LNCAP (cell line): ENCODE measurements at regions not wholly inside any gene's neighbourhood (a gene's known extent, or its start where the extent isn't known, plus 50 kb on each side); places are given as distances from the start of the nearest gene placed in this dataset.

Experiments
- CTCF ChIP-seq: fragments of 450-650 bp; IDR thresholded peaks from 2 replicates; pipeline ENCODE4 v1.5.1; 2017; ENCODE audit warnings: mild to moderate bottlenecking

GRCh38 chr5:56566374-56567249 lies 248.7 kb upstream of the MAP3K1 start:
- no peak for TF ChIP-seq CTCF

- no peak for TF ChIP-seq CTCF
Measured at GRCh38 chr5:56565644-56566043, 249.7 kb upstream of the MAP3K1 start.

- TF ChIP-seq CTCF = no peak
Measured at GRCh38 chr5:56565283-56565615, 250.1 kb upstream of the MAP3K1 start.

GRCh38 chr5:56564541-56565282 lies 250.6 kb upstream of the MAP3K1 start:
- no peak for TF ChIP-seq CTCF

- no peak for TF ChIP-seq CTCF
Measured at GRCh38 chr5:56561455-56561854, 253.9 kb upstream of the MAP3K1 start.

GRCh38 chr5:56558131-56558745 lies 257.1 kb upstream of the MAP3K1 start:
- TF ChIP-seq CTCF = no peak

GRCh38 chr5:56557198-56557597 lies 258.2 kb upstream of the MAP3K1 start:
- TF ChIP-seq CTCF = no peak
